ENCODE measurements at regions not wholly inside any gene's neighbourhood (a gene's known extent, or its start where the extent isn't known, plus 50 kb on each side); places are given as distances from the start of the nearest gene placed in this dataset.

DNA sequence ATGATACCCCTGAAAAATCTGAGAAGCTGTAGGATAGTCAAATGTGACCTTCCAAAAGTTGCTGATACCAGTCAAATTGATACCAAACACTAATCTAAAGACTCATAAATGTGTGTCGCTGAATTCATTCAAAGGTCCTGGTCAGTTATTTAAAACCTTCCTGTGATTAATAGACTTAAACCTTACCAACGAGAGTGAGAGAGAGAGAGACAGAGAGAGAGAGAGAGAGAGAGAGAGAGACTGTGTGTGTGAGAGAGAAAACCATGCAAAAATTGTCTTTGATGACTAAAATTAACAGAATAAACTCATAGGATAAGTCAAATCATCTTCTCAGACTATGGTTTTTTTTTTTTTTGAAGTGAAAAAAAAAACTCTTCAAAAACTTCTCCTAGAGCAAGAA is 370.9 kb upstream of the HS3ST5 start:
- peaks cover 4% of the 10 kb centered on the region for H3K4me1 Mint-ChIP-seq
- no peaks in the 10 kb centered on the region for H3K36me3 Mint-ChIP-seq (ENCODE audit: low read depth)
- H3K27me3 Mint-ChIP-seq (ENCODE audit: low read depth), result no peaks in the 10 kb centered on the region
- TF ChIP-seq, protein P1, sequence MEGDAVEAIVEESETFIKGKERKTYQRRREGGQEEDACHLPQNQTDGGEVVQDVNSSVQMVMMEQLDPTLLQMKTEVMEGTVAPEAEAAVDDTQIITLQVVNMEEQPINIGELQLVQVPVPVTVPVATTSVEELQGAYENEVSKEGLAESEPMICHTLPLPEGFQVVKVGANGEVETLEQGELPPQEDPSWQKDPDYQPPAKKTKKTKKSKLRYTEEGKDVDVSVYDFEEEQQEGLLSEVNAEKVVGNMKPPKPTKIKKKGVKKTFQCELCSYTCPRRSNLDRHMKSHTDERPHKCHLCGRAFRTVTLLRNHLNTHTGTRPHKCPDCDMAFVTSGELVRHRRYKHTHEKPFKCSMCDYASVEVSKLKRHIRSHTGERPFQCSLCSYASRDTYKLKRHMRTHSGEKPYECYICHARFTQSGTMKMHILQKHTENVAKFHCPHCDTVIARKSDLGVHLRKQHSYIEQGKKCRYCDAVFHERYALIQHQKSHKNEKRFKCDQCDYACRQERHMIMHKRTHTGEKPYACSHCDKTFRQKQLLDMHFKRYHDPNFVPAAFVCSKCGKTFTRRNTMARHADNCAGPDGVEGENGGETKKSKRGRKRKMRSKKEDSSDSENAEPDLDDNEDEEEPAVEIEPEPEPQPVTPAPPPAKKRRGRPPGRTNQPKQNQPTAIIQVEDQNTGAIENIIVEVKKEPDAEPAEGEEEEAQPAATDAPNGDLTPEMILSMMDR (conservative IDR thresholded peaks at IDR 0.05), result no peak
- no peak overlapping the region for H3K4me3 Mint-ChIP-seq
- no peak overlapping the region for H3K27ac Mint-ChIP-seq (ENCODE audit: unreplicated experiment)
- no peaks in the 10 kb centered on the region for H3K9me3 Mint-ChIP-seq
- no peak for DNase-seq (ENCODE audit: low read depth, low spot score)

DNA sequence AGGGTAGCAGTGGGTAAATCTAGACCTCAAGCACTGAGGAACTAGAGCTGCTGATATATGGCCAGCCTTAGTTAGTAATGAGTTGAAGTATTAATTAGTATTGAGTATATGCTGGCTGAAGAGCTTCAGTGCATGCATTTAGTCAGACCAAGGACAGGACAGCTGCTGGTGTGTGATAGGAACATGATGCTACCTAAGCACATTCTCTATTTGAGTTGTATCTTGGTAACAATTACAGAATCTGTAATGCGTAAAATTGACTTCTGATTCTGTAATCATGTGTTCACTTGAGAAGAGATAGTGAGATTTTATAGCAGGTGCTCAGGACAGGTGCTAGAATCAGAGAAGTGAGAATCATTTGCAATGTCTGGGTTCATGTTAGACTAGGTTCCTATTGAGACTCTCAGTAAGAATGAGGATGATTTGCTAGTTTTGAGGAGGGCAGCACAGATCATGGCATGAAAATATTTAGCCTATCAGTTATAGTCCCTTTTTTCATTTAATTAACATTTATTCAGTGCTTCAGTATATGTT is 369.4 kb upstream of the HS3ST5 start:
- no peak for DNase-seq (ENCODE audit: low read depth, low spot score)
- TF ChIP-seq, protein P1 (conservative IDR thresholded peaks at IDR 0.05), result no peak
- no peaks in the 10 kb centered on the region for H3K27me3 Mint-ChIP-seq (ENCODE audit: low read depth)
- no peaks in the 10 kb centered on the region for H3K36me3 Mint-ChIP-seq (ENCODE audit: low read depth)
- no peaks in the 10 kb centered on the region for H3K4me1 Mint-ChIP-seq
- no peak overlapping the region for H3K4me3 Mint-ChIP-seq
- H3K9me3 Mint-ChIP-seq, result no peaks in the 10 kb centered on the region
- no peak overlapping the region for H3K27ac Mint-ChIP-seq (ENCODE audit: unreplicated experiment)

GRCh38 chr6:114707081-114707620 is 364.3 kb upstream of the HS3ST5 start:
- Mint-ChIP-seq H3K27ac (ENCODE audit: unreplicated experiment) (no peak overlapping the region), H3K9me3 (no peaks in the 10 kb centered on the region), H3K4me3 (no peak overlapping the region), H3K36me3 (ENCODE audit: low read depth) (no peaks in the 10 kb centered on the region), H3K4me1 (no peaks in the 10 kb centered on the region), H3K27me3 (ENCODE audit: low read depth) (no peaks in the 10 kb centered on the region)
- DNase-seq (ENCODE audit: low read depth, low spot score), result no peak
- TF ChIP-seq, protein P1 (conservative IDR thresholded peaks at IDR 0.05), result no peak

GRCh38 chr6:114690625-114691024 is 347.8 kb upstream of the HS3ST5 start:
- Mint-ChIP-seq H3K4me1 (no peaks in the 10 kb centered on the region), H3K36me3 (ENCODE audit: low read depth) (no peaks in the 10 kb centered on the region), H3K27me3 (ENCODE audit: low read depth) (no peaks in the 10 kb centered on the region), H3K27ac (ENCODE audit: unreplicated experiment) (no peak overlapping the region), H3K4me3 (no peak overlapping the region), H3K9me3 (peaks cover 2% of the 10 kb centered on the region)
- TF ChIP-seq, protein P1 (conservative IDR thresholded peaks at IDR 0.05), result no peak
- DNase-seq (ENCODE audit: low read depth, low spot score), result no peak

DNA sequence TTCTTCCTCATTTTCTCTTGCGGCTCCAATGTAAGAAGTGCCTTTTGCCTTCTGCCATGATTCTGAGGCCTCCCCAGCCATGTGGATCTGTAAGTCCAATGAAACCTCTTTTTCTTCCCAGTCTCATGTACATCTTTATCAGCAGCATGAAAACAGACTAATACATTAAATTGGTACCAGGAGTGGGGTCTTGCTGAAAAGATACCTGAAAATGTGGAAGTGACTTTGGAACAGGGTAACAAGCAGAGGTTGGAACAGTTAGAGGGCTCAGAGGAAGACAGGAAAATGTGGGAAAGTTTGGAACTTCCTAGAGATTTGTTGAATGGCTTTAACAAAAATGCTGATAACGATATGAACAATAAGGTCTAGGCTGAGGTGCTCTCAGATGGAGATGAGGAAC is 316.7 kb upstream of the HS3ST5 start:
- TF ChIP-seq, protein P1 (conservative IDR thresholded peaks at IDR 0.05), result no peak
- Mint-ChIP-seq H3K4me3 (no peak overlapping the region), H3K9me3 (peaks cover 10% of the 10 kb centered on the region), H3K4me1 (no peaks in the 10 kb centered on the region), H3K36me3 (ENCODE audit: low read depth) (peaks cover 3% of the 10 kb centered on the region), H3K27me3 (ENCODE audit: low read depth) (no peaks in the 10 kb centered on the region), H3K27ac (ENCODE audit: unreplicated experiment) (no peak overlapping the region)
- no peak for DNase-seq (ENCODE audit: low read depth, low spot score)

Measured in neural crest cell (in vitro differentiated cells).